Neural progenitor cell (in vitro differentiated cells): ENCODE measurements at regions not wholly inside any gene's neighbourhood (a gene's known extent, or its start where the extent isn't known, plus 50 kb on each side); places are given as distances from the start of the nearest gene placed in this dataset.

Experiments used
- DNase-seq: peaks from one replicate; pipeline ENCODE4 v3.0.0-alpha.2; 2016; ENCODE audit warnings: low spot score
- H2AFZ ChIP-seq: fragments of 200-600 bp; sonication (generic); replicated peaks from 2 replicates; pipeline ENCODE4 v1.6.1; 2016; ENCODE audit warnings: antibody characterized with exemption
- H3F3A ChIP-seq: fragments of 200-600 bp; sonication (generic); 2 replicates; pipeline ENCODE4 v1.6.1; 2016; ENCODE audit warnings: antibody characterized with exemption, low read depth
- H3K27ac ChIP-seq: fragments of 200-600 bp; sonication (generic); 2 replicates; pipeline ENCODE4 v1.5.1; 2016; ENCODE audit warnings: mild to moderate bottlenecking
- H3K27me3 ChIP-seq: fragments of 200-600 bp; sonication (generic); 2 replicates; pipeline ENCODE4 v1.6.1; 2016; ENCODE audit warnings: mild to moderate bottlenecking, moderate library complexity
- H3K36me3 ChIP-seq: fragments of 200-600 bp; sonication (generic); 2 replicates; pipeline ENCODE4 v1.5.1; 2016
- H3K4me1 ChIP-seq: fragments of 200-600 bp; sonication (generic); 2 replicates; pipeline ENCODE4 v1.6.1; 2016; ENCODE audit warnings: mixed run types
- H3K4me2 ChIP-seq: fragments of 200-600 bp; sonication (generic); 2 replicates; pipeline ENCODE4 v1.6.1; 2016
- H3K4me3 ChIP-seq: fragments of 200-600 bp; sonication (generic); 2 replicates; pipeline ENCODE4 v1.5.1; 2016
- H3K79me2 ChIP-seq: fragments of 200-600 bp; sonication (generic); 2 replicates; pipeline ENCODE4 v1.6.1; 2016; ENCODE audit warnings: low read depth
- H3K9ac ChIP-seq: fragments of 200-600 bp; sonication (generic); 2 replicates; pipeline ENCODE4 v1.6.1; 2016
- H3K9me3 ChIP-seq: fragments of 200-600 bp; sonication (generic); 2 replicates; pipeline ENCODE4 v1.5.1; 2016; ENCODE audit warnings: low read depth
- H4K20me1 ChIP-seq: fragments of 200-600 bp; sonication (generic); 2 replicates; pipeline ENCODE4 v1.6.1; 2016; ENCODE audit warnings: low read depth
- H3K27ac Mint-ChIP-seq: 3 replicates; pipeline ENCODE4 v1.8.0; 2021; ENCODE audit warnings: mixed read lengths
- H3K27me3 Mint-ChIP-seq: 2 replicates; pipeline ENCODE4 v1.8.0; 2022; ENCODE audit warnings: low read depth, mild to moderate bottlenecking, inconsistent platforms, moderate library complexity, mixed read lengths; ENCODE audit not compliant: insufficient read depth
- H3K36me3 Mint-ChIP-seq: 3 replicates; pipeline ENCODE4 v1.8.0; 2021; ENCODE audit warnings: mixed read lengths
- H3K4me1 Mint-ChIP-seq: 3 replicates; pipeline ENCODE4 v1.8.0; 2021; ENCODE audit warnings: mixed read lengths
- H3K4me3 Mint-ChIP-seq: 3 replicates; pipeline ENCODE4 v1.8.0; 2021; ENCODE audit warnings: mild to moderate bottlenecking, moderate library complexity, mixed read lengths
- H3K9me3 Mint-ChIP-seq: 3 replicates; pipeline ENCODE4 v1.8.0; 2020; ENCODE audit warnings: mixed read lengths
- EZH2 ChIP-seq: fragments of 200-600 bp; sonication (generic); IDR thresholded peaks from 2 replicates; pipeline ENCODE4 v1.6.1; 2017; ENCODE audit warnings: antibody characterized with exemption, mild to moderate bottlenecking, moderate library complexity
- EZH2phosphoT487 ChIP-seq: fragments of 200-600 bp; sonication (generic); IDR thresholded peaks from 2 replicates; pipeline ENCODE4 v1.6.1; 2017; ENCODE audit warnings: antibody characterized with exemption
- TF ChIP-seq, protein P1 (sequence below): fragments of 200-600 bp; sonication (generic); IDR thresholded peaks from 2 replicates; pipeline ENCODE4 v1.5.1; 2017; ENCODE audit warnings: antibody characterized with exemption, mild to moderate bottlenecking

DNA sequence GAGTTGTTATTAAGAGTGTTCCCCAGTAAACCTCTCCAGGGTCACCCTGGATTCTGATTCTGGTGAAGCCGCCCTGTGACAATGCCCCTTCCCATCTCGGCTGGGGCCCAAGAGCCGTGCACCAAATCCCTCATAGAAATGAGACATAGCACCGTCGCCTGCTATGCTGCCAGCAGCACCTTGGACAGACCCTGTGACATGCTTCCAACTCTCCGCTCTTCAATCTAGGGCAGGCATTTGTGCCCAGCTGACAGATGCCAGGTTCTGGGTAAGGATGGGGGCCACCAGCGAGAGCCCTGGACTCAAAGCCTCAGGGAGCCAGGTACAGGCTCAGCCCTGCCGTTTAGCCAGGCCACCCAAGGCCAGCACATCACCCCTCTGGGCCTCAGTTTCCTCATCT, 55.8 kb upstream of the TCF20 start:
- Histone ChIP-seq H3K4me3 (no peak overlapping the region), H3K36me3 (no peaks in the 10 kb centered on the region), H3K27me3 (no peaks in the 10 kb centered on the region), H3K4me2 (no peak overlapping the region), H4K20me1 (peaks cover 59% of the 10 kb centered on the region), H3K9me3 (no peaks in the 10 kb centered on the region), H2AFZ (no peak overlapping the region), H3K79me2 (no peaks in the 10 kb centered on the region), H3K9ac (no peak overlapping the region), H3F3A (peaks cover 16% of the 10 kb centered on the region), H3K27ac (no peak overlapping the region), H3K4me1 (peaks cover 23% of the 10 kb centered on the region)
- Mint-ChIP-seq H3K4me1 (peaks cover 51% of the 10 kb centered on the region), H3K27me3 (peaks cover 15% of the 10 kb centered on the region), H3K4me3 (no peak overlapping the region), H3K36me3 (peaks cover 1% of the 10 kb centered on the region), H3K9me3 (no peaks in the 10 kb centered on the region), H3K27ac (no peak overlapping the region)
- no peak for DNase-seq
- no peak for TF ChIP-seq EZH2phosphoT487
- no peak for TF ChIP-seq EZH2
- TF ChIP-seq, protein P1, sequence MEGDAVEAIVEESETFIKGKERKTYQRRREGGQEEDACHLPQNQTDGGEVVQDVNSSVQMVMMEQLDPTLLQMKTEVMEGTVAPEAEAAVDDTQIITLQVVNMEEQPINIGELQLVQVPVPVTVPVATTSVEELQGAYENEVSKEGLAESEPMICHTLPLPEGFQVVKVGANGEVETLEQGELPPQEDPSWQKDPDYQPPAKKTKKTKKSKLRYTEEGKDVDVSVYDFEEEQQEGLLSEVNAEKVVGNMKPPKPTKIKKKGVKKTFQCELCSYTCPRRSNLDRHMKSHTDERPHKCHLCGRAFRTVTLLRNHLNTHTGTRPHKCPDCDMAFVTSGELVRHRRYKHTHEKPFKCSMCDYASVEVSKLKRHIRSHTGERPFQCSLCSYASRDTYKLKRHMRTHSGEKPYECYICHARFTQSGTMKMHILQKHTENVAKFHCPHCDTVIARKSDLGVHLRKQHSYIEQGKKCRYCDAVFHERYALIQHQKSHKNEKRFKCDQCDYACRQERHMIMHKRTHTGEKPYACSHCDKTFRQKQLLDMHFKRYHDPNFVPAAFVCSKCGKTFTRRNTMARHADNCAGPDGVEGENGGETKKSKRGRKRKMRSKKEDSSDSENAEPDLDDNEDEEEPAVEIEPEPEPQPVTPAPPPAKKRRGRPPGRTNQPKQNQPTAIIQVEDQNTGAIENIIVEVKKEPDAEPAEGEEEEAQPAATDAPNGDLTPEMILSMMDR = no peak

DNA sequence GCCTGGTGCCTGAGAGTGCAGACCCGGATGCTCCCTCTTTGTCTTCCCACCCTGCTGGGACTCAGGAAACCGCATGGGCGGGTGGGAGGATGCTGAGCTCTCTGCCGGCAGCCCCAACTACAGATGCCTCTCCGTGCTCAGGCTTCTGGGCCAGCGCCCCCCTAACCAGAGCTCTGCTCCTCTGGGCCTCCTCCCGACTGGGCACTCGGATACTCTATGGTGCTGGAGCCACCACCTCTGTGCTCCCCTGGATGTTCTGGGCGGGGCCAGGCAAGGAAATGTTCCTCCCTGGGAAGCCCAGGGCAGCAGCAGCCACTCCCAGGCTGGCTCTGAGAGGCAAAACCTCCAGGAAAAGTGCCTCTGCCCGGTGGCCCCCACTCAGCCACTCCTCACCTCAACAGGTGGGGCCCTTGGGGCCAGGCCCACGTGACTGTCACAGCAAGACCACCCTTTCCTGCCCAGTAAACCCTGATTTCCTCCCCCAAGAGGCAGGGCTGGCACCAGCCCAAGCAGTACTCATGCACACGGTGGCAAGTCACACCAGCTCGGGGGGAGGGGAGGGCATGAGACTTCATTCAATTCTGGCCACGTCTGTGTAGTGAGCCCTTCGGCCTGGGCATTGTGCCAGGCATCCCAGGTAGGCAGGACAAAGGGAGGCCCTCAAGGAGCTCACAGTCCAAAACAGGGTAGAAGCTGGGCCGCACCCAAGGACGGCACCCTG, 54.7 kb upstream of the TCF20 start:
- Histone ChIP-seq H4K20me1 (peaks cover 52% of the 10 kb centered on the region), H3F3A (peaks cover 17% of the 10 kb centered on the region), H3K9ac (no peak overlapping the region), H3K79me2 (no peaks in the 10 kb centered on the region), H3K27ac (no peak overlapping the region), H3K4me2 (no peak overlapping the region), H3K4me3 (no peak overlapping the region), H3K36me3 (no peaks in the 10 kb centered on the region), H2AFZ (no peak overlapping the region), H3K27me3 (no peaks in the 10 kb centered on the region), H3K9me3 (no peaks in the 10 kb centered on the region), H3K4me1 (peaks cover 33% of the 10 kb centered on the region)
- TF ChIP-seq EZH2 = no peak
- H3K4me3 Mint-ChIP-seq = no peak overlapping the region
- no peak overlapping the region for H3K27ac Mint-ChIP-seq
- peaks cover 52% of the 10 kb centered on the region for H3K4me1 Mint-ChIP-seq
- no peaks in the 10 kb centered on the region for H3K9me3 Mint-ChIP-seq
- peaks cover 15% of the 10 kb centered on the region for H3K27me3 Mint-ChIP-seq
- H3K36me3 Mint-ChIP-seq = peaks cover 1% of the 10 kb centered on the region
- DNase-seq = no peak

DNA sequence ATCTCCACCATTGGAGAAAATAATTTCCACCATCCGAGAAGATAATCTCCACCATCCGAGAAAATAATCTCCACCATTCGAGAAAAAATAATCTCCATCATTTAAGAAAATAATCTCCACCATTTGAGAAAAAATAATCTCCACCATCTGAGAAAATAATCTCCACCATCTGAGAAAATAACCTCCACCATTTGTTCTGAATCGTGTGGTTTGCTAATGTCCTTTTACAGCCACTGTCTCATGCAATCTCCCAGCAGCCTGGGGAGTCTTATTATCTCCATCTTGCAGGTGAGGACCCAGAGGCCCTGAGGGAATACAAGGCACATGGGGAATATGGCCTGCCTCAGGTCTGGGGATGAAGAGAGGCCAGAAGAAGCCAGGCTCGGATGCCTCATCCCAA, 54.1 kb upstream of the TCF20 start:
- Histone ChIP-seq H3K4me1 (peaks cover 38% of the 10 kb centered on the region), H2AFZ (no peak overlapping the region)
- H3K9me3 Mint-ChIP-seq = no peaks in the 10 kb centered on the region

DNA sequence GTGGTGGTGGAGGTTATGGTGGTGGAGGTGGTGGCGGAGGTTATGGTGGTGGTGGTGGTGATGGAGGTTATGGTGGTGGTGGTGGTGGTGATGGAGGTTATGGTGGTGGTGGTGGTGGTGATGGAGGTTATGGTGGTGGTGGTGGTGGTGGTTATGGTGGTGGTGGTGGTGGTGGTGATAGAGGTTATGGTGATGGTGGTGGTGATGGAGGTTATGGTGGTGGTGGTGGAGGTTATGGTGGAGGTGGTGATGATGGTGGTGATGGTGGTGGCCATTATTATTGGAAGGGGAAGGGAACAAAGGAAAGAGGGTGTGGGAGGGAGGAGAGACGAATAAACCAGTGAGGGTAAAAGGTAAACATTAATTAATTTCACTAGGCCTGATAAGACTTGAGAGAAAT, 53.5 kb upstream of the TCF20 start:
- Histone ChIP-seq H3K27me3 (no peaks in the 10 kb centered on the region), H3K27ac (no peak overlapping the region), H3F3A (peaks cover 17% of the 10 kb centered on the region), H3K79me2 (no peaks in the 10 kb centered on the region), H3K4me2 (no peak overlapping the region), H4K20me1 (peaks cover 44% of the 10 kb centered on the region), H2AFZ (no peak overlapping the region), H3K9me3 (no peaks in the 10 kb centered on the region), H3K4me1 (peaks cover 38% of the 10 kb centered on the region), H3K36me3 (no peaks in the 10 kb centered on the region), H3K4me3 (no peak overlapping the region), H3K9ac (no peak overlapping the region)
- Mint-ChIP-seq H3K36me3 (peaks cover 1% of the 10 kb centered on the region), H3K4me3 (no peak overlapping the region), H3K27me3 (peaks cover 15% of the 10 kb centered on the region), H3K9me3 (no peaks in the 10 kb centered on the region), H3K27ac (no peak overlapping the region), H3K4me1 (peaks cover 56% of the 10 kb centered on the region)
- TF ChIP-seq, protein P1 = no peak
- no peak for TF ChIP-seq EZH2
- TF ChIP-seq EZH2phosphoT487 = no peak
- DNase-seq = no peak

More for the DNA sequence above, 54.1 kb upstream of the TCF20 start:
- Histone ChIP-seq H3K79me2 (no peaks in the 10 kb centered on the region), H3K27me3 (no peaks in the 10 kb centered on the region), H3K27ac (no peak overlapping the region), H3K9ac (no peak overlapping the region), H4K20me1 (peaks cover 47% of the 10 kb centered on the region), H3F3A (peaks cover 17% of the 10 kb centered on the region), H3K36me3 (no peaks in the 10 kb centered on the region), H3K4me3 (no peak overlapping the region), H3K9me3 (no peaks in the 10 kb centered on the region), H3K4me2 (no peak overlapping the region)
- Mint-ChIP-seq H3K27ac (no peak overlapping the region), H3K4me1 (peaks cover 57% of the 10 kb centered on the region), H3K27me3 (peaks cover 15% of the 10 kb centered on the region), H3K36me3 (peaks cover 1% of the 10 kb centered on the region), H3K4me3 (no peak overlapping the region)
- no peak for TF ChIP-seq EZH2
- no peak for TF ChIP-seq EZH2phosphoT487
- no peak for DNase-seq
